ENCODE measurements at regions not wholly inside any gene's neighbourhood (a gene's known extent, or its start where the extent isn't known, plus 50 kb on each side); places are given as distances from the start of the nearest gene placed in this dataset.

DNA sequence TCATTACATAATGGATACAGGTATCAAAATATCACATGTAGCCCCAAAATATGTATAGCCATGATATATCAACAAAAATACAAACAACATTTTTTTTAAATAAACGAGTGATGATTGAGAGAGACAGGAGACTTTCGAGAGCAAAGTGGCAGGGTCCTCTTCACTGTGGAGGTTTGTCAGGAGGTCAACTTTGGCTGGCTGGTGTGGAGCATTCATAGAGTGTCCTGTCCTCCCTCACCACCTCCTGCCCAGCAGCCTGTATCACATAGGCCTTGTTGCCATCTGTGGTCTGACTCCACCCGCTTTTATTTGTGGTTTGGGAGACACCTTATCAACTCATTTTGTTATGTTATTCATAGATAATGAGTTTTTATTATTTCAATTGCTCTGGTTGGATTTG lies 206.9 kb downstream of the SYK start:
- H3K27ac ChIP-seq (ENCODE audit: insufficient read depth, low read depth, low read length) = no peak overlapping the region
- H2AFZ ChIP-seq (ENCODE audit: low read depth, low read length) = no peak overlapping the region
- no peak for TF ChIP-seq GATA2 (IDR thresholded peaks at IDR 0.05; ENCODE audit: insufficient read depth, insufficient read length, low read depth, low read length)
- no peak for TF ChIP-seq POLR2A (IDR thresholded peaks at IDR 0.05; ENCODE audit: low read depth, low read length)
- no peak for TF ChIP-seq MYC (IDR thresholded peaks at IDR 0.05; ENCODE audit: low read depth, low read length)
- no peak for TF ChIP-seq FOS (IDR thresholded peaks at IDR 0.05; ENCODE audit: borderline replicate concordance, insufficient read depth, low read length)
- TF ChIP-seq, protein P1, sequence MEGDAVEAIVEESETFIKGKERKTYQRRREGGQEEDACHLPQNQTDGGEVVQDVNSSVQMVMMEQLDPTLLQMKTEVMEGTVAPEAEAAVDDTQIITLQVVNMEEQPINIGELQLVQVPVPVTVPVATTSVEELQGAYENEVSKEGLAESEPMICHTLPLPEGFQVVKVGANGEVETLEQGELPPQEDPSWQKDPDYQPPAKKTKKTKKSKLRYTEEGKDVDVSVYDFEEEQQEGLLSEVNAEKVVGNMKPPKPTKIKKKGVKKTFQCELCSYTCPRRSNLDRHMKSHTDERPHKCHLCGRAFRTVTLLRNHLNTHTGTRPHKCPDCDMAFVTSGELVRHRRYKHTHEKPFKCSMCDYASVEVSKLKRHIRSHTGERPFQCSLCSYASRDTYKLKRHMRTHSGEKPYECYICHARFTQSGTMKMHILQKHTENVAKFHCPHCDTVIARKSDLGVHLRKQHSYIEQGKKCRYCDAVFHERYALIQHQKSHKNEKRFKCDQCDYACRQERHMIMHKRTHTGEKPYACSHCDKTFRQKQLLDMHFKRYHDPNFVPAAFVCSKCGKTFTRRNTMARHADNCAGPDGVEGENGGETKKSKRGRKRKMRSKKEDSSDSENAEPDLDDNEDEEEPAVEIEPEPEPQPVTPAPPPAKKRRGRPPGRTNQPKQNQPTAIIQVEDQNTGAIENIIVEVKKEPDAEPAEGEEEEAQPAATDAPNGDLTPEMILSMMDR (IDR thresholded peaks at IDR 0.05; ENCODE audit: extremely low read depth in 1 of 2, insufficient read depth in 1 of 2, low read depth in 1 of 2, low read length in 2 of 2) = no peak
- TF ChIP-seq EZH2 (IDR thresholded peaks at IDR 0.05; ENCODE audit: borderline replicate concordance, low read depth, low read length, severe bottlenecking) = no peak
- no peak for TF ChIP-seq JUN (IDR thresholded peaks at IDR 0.05; ENCODE audit: borderline replicate concordance, insufficient read depth, insufficient read length, low read depth)
- TF ChIP-seq MAX (IDR thresholded peaks at IDR 0.05; ENCODE audit: insufficient read depth, insufficient read length) = no peak
- TF ChIP-seq POLR2AphosphoS5 (IDR thresholded peaks at IDR 0.05; ENCODE audit: insufficient read depth, low read depth, low read length) = no peak
- DNase-seq (ENCODE audit: low read depth, low spot score) (no peak), FAIRE-seq (no peak)
- POLR2A ChIA-PET = no interaction called here
- H3K79me2 ChIP-seq (ENCODE audit: control insufficient read depth, insufficient read depth, low read length) = no peaks in the 10 kb centered on the region
- no peak overlapping the region for H3K9ac ChIP-seq (replicated peaks; ENCODE audit: extremely low read depth, insufficient read depth, low read length)
- H3K27me3 ChIP-seq (ENCODE audit: control insufficient read depth in 2 of 2, insufficient read depth in 2 of 2, low read length in 2 of 2) = no peaks in the 10 kb centered on the region
- H3K4me2 ChIP-seq (ENCODE audit: insufficient read depth, low read length) = no peak overlapping the region
- no peaks in the 10 kb centered on the region for H3K9me1 ChIP-seq (replicated peaks; ENCODE audit: control insufficient read depth, extremely low read depth, insufficient read depth, low read length)
- no peaks in the 10 kb centered on the region for H3K9me3 ChIP-seq (replicated peaks; ENCODE audit: control insufficient read depth, insufficient read depth, low read length)
- peaks cover 6% of the 10 kb centered on the region for H3K4me1 ChIP-seq (ENCODE audit: control insufficient read depth, extremely low read depth, insufficient read depth, low read length)
- CTCF ChIA-PET = no interaction called here
- no TSS peak for BruUV-seq (replicated peaks)
- dilution Hi-C loops (cut with MboI; ENCODE audit: extremely low pct_ligation_motif_present, low sequenced_read_pairs) = no loop called here
- no peak overlapping the region for H3K4me3 ChIP-seq (replicated peaks in 1 of 3; ENCODE audit: insufficient read depth in 1 of 3, low read depth in 1 of 3, low read length in 3 of 3)
- no peaks in the 10 kb centered on the region for H4K20me1 ChIP-seq (replicated peaks; ENCODE audit: control insufficient read depth, extremely low read depth, insufficient read depth, low read length)
- no peaks in the 10 kb centered on the region for H3K36me3 ChIP-seq (ENCODE audit: control insufficient read depth in 2 of 2, extremely low read depth in 1 of 2, insufficient read depth in 2 of 2, low read length in 2 of 2)
- intact Hi-C loops (cut with micrococcal nuclease) = no loop called here
